HG02973 (cell line): ENCODE measurements at regions not wholly inside any gene's neighbourhood (a gene's known extent, or its start where the extent isn't known, plus 50 kb on each side); places are given as distances from the start of the nearest gene placed in this dataset.
"Not testable (repeated sequence)": the region's sequence is repeated elsewhere in the genome, so short reads cannot be mapped to it uniquely, and the experiment has no call there.

ENCODE experiments used
- ATAC-seq: cut with Tn5 transposase; IDR thresholded peaks from one replicate; pipeline ENCODE4 v1.9.1; 2021; ENCODE audit warnings: moderate library complexity; ENCODE audit not compliant: unreplicated experiment

DNA sequence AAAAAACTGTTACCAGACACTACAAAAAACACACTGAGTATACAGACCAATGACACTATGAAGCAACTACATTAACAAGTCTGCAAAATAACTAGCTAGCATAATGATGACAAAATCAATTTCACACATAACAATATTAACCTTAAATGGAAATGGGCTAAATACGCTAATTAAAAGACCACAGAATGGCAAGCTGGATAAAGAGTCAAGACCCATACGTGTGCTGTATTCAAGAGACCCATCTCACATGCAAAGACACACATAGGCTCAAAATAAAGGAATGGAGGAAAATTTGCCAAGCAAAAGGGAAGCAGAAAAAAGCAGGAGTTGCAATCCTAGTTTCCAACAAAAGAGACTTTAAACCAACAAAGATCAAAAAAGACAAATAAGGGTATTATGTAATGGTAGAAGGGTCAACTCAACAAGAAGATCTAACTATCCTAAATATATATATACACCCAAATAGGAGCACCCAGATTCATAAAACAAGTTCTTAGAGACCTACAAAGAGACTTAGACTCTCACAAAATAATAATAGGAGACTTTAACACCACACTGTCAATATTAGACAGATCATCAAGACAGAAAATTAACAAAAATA, 158.6 kb downstream of the ALDH8A1 start:
- ATAC-seq = not testable (repeated sequence)

DNA sequence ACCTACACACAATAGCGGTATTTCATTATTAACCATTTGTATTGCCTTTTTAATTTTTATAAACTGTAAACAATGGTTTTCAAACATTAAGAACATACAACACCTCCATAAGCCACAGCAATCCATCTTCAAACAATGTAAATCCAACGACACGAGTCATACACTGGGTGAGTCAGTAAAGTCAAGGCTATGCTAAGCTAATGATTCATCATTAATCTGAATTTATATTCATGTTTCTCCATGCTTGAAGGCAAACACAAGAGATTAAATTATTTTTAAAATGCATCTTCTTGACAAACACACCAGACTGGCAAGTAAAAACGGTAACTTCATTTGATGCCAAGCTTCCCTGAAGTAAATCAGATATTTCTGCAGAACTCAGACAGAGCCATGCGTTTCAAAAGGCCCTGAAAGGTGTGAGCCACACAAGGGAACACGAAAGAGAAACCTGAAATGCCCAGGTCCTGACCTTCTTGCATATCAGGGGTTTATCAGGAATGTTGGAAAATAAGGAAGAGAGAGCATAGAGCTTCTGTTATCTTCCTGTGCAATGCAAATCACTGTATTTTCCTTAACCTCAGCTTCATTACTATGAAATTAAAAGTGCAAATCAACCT, 162.5 kb downstream of the ALDH8A1 start:
- no peak for ATAC-seq

DNA sequence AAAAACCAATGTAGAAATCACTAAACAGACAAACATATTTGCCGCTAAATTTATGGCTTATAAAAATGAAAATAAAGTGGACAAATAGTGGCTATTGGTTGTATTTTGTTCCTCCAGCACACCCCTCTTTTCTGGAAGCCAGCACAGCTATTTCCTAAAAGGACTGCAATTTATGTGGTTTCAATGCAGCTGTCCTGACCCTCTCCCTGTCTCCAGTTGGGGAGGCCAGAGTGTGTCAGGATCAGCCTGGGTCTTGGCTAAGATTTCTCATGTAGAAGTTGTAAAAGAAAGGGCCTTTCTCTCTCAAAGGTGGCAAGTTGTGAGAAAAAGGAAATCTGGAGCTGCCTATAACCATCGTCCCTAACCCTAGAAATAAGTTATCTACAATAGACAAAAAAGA, 165.6 kb downstream of the ALDH8A1 start:
- no peak for ATAC-seq

DNA sequence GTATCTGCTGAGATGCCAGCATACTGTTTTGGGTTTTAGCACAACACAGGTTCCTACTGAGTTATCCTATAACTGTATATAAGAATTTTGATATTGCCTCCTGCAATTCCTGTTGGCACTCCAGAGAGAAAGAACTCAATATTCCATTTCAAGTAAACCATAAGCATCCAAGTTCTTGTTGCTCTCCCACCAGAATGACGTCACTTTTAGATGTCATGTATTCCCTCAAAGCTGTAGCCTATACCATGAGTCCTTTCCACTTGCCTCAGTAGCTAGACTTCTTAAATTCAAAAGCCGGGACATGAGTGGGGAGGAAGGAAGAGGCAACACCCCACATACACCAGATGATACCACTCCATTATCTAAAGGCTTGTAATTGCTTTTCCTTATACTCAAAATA, 171.5 kb downstream of the ALDH8A1 start:
- ATAC-seq = no peak

DNA sequence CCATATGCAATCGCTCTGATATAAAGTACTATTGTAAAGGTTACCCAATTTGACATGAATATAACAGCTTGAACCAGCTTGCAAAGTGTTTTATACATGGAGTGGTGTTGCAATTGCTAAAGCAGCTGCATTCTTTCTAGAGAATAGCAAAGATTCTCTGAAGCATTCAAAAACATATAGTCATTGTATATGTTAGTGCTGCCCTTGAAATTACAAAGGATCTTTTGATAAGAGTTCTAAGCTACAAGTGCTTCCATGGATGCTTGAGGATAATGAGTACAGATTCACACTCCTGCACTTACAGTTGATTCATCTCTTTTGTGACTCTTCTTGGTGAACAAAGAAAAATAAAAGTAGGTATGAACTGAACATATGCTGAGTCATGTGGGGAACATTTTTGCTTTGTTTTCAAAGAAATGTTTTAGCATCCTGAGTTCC, 175.7 kb downstream of the ALDH8A1 start:
- ATAC-seq = no peak

DNA sequence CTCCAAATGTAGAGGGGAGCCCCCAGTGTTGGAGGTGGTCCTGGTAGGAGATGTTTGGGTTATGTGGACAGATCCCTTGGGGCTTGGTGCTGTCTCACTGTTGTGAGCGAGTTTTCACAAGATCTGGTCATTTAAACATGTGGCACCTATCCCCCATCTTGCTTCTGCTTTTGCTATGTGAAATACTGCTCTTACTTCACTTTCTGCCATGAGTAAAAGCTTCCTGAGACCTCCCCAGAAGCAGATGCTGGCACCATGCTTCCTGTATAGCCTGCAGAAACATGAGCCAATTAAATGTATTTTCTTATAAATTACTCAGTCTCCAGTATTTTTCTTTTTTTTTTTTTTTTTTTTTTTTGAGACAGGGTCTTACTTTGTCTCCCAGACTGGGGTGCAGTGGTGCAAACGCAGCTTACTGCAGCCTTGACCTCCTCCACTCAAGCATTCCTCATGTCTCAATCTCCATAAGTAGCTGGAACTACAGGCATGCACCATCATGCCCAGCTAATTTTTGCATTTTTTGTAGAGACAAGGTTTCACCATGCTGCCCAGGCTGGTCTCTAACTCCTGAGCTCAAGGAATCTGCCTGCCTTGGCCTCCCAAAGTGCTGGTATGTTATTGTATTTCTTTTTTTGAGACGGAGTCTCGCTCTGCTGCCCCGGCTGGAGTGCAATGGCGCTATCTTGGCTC, 177.1 kb downstream of the ALDH8A1 start:
- no peak for ATAC-seq

DNA sequence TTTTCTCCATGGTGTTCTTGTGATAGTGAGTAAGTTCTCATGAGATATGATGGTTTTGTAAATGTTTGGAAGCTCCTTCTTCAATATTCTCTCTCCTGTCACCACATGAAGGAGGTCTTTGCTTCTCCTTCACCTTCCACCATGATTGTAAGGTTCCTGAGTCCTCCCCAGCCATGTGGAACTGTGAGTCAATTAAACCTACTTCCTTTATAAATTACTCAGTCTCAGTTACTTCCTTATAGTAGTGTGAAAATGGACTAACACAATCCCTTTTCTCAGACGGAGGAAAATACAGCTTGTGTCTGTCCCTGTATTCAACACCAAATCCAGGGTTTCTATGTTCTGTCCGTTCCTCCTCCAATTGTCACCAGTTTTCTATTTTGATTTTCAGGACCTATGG, 181.0 kb downstream of the ALDH8A1 start:
- ATAC-seq = no peak

DNA sequence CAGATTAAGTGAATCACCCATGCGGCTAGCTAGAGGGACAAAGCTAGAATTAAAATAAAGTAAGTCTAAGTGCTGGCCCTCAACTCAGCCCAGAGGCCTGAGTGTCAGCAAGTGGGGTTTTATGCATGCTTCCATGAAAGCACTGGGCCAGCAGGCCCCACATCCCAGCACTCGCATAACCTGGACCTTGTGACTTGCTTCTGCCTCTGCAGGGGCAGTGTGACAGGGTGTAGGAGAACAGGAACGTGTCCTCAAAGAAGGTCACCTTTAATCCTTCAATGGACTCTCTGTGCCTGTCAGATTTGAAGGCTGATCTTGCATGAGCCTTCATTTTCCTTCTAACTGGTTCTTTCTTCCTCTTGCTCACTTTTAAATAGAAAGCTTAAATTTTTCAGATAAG, 183.4 kb downstream of the ALDH8A1 start:
- ATAC-seq = no peak

DNA sequence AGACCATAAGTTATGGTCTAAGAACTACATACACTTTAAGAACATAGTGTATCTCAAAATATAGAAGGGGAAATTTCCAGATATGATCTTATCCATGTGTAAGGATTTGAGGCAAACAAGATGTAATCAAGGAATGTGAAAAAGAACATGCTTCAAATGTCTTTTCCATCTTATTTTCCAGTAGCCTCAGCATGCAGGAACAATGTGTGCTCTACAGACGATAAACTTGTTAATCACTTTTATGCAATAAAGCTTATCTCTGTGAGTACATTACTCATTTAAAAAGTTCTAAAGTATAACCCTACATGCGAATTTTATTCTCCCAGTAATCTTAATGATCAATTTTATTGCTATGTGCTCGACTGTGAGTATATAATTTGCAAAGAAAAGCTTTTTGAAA, 185.2 kb downstream of the ALDH8A1 start:
- ATAC-seq = no peak

DNA sequence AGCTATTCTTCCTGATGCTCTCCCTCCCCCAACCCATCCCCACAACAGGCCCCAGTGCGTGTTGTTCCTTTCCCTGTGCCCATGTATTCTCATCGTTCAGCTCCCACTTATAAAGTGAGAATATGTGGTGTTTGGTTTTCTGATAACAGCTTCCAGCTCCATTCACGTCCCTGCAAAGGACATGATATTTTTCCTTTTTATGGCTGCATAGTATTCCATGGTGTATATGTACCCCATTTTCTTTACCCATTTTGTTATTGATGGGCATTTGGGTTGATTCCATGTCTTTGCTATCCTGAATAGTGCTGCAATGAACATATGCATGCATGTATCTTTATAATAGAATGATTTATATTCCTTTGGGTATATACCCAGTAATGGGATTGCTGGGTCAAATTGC, 186.3 kb downstream of the ALDH8A1 start:
- not testable (repeated sequence) for ATAC-seq

DNA sequence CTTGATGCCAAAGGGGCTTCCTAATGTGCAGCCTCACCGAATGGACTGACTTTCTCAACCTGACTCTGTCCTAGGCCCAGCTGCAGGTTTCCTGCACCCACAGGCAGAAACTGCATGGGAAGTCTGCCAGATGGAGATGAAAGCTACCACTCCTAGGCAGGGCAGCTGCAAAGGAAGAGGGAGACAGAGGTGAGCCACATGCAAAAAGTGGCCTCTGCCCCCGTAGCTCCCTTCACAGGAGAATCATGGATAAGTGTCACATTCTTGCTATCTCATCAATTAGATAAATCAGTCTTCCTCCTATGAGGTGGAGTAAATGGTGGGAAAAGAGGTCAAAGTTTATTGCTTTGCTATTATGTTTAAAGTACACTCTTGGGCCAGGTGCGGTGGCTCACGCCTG, 191.3 kb downstream of the ALDH8A1 start:
- no peak for ATAC-seq

DNA sequence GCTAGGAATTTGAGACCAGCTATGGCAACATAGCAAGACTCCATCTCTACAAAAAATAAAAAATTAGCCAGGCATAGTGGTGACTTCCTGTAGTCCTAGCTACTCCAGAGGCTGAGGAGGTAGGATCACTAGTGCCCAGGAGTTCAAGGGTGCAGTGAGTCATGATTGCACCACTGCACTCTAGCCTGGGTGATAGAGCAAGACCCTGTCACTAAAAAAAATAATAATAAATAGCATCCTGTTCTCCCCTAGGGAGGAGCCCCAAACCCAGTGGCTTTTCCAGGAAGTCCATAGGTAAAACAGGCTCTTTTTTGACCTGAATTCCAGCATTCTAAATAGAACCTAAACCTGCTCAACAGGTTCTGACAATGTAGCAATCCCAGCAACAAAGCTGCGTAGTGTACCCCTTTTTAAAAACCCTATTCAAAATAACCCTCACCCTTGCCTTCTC, 192.0 kb downstream of the ALDH8A1 start:
- ATAC-seq = no peak

DNA sequence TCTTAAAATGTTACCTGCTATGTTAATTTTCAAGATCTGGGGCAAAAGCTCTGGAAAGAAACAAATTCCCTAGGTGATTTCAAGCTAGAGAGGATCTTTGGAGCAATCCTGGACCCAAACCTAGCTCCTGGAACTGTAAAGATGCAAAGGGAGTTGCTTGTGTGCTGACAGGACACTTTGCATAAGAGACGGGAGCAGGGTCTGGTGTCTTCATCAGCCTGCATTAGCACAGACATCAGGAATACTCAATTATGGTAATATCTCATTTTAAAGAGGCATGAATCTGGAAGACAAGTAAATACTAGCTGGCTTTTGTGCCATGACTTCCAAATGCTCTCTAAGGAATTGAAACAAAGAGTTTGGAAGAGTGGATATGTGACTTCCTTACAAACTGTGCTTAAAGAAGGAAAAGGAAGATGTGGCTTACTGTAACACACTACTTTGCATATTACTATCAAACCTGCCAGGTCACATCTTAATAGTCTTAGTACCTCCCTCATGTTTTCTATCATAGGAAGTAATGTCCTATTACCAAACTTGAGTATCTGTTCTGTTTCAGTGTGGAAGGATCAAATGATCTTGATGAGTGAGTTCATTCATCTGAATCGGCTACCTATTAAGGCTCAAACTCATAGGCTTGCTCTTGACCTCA, 193.4 kb downstream of the ALDH8A1 start:
- no peak for ATAC-seq

DNA sequence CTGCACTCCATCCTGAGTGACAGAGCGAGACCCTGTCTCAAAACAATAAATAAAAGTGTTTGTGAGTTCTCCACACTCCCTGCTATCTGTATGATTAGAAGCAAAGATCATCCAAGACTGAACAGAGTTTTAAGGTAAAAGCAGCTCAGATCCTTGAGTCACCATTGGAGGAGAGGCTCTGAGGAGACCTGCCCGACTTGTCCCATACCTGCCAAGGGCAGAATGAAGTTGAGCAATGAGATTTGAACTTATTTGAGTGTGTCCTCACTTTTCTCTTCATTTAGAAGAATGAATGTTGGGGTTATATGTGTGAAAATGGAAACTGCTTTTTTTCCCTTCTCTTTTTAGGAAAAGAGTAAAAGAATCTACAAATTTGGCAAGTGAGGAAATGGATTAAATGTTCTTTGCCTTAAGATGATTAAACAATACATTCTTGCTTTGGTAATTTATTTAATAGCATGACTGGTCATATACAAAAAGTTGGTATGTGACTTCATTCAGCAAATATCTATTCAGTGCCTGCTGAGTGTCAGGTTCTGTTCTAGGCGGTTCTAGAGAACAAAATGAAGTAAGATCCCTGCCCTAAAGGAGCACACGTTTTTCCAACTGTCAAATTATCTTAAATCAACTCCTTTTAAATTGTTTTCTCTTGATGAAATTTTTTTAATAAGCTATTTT, 195.7 kb downstream of the ALDH8A1 start:
- no peak for ATAC-seq

DNA sequence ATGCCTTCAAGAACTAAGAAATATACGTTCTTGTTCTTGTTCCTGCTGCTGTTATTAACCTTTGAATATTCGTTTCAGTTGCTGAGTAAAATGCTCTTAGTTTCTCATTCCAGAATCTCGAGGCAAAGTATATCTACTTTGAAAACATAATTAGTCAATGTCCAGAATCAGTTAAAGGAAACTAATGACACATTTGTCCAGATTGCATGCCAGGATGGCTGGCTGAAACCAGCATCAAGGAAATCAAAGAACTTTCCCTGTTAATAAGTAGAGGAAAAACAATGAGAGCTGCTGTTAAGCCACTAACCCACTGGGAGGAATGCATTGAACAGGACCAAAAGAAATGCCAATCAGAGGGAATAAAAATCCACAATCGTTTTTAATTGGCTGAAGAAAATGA, 196.9 kb downstream of the ALDH8A1 start:
- ATAC-seq = no peak

DNA sequence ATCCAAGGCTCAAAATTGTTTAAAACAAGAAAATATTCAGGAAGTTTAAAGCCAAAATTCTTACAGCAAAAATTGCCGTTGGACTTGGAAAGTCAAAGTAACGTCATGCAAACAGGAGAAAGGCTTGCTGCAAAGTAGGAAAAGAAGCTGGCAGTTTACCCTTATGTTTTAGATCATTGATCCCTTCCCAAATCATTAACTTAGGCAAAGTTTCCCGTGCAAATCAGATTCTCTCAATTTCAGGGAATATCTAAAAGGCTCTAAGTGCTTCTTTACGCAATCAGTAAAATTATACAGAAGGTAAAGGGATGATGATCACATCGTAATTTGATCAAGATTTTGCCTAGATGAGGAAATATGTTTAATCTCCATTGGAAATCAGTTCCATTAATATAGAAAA, 197.5 kb downstream of the ALDH8A1 start:
- no peak for ATAC-seq

DNA sequence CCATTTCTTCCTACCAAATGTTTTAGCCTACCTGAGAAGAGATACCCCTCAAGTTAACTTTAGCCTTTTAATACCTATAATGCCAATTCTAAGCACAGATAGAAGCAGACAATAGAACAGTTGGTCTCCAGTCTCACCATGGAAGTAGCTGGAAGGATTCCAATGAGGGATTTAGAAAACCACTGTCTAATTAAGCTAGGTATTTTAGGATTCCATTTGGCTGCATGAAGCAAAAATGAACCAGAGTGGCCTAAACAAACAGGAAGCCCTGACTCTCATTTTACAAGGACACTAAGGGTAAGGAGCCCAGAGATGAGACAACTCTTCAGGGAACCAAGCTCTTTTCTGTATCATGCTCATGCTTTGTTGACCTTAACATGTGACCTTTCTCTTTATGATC, 199.2 kb downstream of the ALDH8A1 start:
- no peak for ATAC-seq

DNA sequence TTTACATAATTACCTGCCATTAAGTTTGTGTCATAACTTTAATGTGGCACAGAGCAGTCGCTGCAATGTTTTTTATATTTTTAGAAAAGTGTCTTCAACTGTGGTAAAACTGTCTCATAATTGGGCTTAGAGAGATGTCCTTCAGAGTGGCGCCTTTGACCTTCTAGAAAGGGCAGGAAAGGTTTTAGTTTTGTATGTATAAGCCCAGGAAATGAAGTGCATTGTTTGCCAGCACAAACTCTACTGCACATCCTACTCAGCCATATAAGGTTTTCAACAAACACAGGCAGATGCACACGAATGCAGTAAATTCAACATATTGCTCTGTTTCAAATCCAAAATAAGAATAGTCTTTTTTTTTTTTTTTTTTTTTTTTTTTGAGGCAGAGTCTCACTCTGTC, 201.4 kb downstream of the ALDH8A1 start:
- no peak for ATAC-seq

DNA sequence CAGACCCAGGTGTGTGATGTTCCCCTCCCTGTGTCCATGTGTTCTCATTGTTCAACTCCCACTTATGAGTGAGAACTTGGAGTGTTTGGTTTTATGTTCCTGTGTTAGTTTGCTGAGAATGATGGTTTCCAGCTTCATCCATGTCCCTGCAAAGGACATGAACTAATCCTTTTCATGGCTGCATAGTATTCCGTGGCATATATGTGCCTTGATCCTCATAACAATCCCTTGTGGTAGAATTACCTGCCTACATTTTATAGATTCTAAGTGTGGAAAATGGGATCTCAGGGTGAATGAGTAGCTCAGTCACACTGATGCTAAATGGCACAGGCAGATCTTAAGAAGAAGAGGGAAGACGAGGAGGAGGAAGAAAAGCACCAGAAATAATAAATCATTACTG, 202.7 kb downstream of the ALDH8A1 start:
- not testable (repeated sequence) for ATAC-seq

DNA sequence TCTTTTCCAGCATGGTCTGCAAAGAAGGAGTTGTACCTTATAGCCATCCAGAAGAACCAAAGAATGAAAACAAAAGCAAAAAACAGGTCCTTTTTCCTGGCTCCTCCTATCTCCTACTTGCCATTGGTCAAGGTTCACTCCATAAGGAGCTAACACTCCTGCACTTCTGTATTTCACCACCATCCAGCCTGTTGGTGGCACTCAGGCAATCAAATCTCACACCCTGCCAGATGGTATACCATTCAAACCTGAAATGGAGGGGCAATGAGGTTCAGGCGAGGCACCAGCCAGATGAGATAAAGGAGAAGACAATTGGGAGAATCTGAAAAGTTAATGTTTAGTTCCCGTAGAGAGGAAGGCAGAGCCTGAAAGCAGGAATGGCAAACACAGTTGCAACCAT, 203.8 kb downstream of the ALDH8A1 start:
- ATAC-seq = no peak

DNA sequence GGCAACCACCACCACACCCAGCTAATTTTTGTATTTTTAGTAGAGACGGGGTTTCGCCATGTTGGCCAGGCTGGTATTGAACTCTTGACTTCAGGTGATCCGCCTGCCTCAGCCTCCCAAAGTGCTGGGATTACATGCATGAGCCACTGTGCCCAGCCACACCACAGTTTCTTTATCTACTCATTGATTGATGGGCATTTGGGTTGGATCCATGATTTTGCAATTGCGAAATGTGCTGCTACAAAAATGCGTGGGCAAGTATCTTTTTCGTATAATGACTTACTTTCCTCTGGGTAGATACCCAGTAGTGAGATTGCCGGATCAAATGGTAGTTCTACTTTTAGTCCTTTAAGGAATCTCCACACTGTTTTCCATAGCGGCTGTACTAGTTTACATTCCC, 204.7 kb downstream of the ALDH8A1 start:
- not testable (repeated sequence) for ATAC-seq
